ENCODE measurements at regions not wholly inside any gene's neighbourhood (a gene's known extent, or its start where the extent isn't known, plus 50 kb on each side); places are given as distances from the start of the nearest gene placed in this dataset.

DNA sequence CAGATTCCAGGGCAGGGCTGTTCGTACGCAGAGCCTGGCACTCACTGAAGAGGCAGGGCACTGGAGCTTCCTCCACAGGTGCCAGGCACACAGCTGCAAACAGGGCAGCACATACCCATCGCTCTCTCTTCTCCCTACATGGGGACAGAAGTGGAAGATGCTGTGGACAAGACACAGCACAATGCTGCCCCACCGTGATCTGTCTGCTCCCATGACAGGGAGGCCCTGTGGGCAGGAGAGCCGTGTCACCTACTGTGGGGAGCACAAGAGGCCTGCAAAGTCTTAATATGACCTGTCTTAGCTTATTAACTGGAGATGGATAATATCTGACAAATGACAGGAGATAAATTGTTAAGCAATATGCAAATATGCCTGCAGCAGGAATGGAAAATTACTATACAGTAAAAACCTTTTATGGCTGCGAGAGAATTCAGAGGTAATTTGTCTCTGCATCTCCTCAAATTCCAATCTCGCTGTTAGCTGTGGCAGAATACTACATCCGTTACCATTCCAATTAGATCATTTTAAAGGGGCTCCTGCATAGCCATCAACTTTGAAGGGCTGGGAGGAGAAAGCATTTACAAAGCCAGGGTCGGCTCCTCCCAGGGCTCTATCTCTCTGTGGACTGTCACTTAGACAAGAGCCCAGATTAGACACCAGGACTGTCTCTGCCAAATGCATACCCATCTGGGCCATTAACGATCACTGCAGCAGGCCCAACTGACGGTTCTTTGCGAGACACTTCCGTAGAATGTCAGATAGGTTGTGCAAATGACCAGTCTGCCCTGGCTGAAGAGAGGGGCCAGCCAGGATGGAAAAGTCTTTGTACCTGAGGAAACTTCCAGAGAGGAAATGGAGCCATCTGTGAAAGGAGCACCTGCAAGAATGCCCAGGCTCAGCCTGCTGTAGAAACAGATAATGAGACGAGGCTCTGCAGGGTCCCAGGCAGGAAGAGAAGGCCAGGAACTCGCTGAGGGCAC, 90.7 kb upstream of the FSTL4 start:
- TF ChIP-seq, protein P1, sequence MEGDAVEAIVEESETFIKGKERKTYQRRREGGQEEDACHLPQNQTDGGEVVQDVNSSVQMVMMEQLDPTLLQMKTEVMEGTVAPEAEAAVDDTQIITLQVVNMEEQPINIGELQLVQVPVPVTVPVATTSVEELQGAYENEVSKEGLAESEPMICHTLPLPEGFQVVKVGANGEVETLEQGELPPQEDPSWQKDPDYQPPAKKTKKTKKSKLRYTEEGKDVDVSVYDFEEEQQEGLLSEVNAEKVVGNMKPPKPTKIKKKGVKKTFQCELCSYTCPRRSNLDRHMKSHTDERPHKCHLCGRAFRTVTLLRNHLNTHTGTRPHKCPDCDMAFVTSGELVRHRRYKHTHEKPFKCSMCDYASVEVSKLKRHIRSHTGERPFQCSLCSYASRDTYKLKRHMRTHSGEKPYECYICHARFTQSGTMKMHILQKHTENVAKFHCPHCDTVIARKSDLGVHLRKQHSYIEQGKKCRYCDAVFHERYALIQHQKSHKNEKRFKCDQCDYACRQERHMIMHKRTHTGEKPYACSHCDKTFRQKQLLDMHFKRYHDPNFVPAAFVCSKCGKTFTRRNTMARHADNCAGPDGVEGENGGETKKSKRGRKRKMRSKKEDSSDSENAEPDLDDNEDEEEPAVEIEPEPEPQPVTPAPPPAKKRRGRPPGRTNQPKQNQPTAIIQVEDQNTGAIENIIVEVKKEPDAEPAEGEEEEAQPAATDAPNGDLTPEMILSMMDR (IDR thresholded peaks at IDR 0.05): no peak
- TF ChIP-seq EP300 (IDR thresholded peaks at IDR 0.05): no peak
- TF ChIP-seq POLR2A (IDR thresholded peaks at IDR 0.05; ENCODE audit: low read depth): no peak
- no peak for TF ChIP-seq POLR2AphosphoS5 (IDR thresholded peaks at IDR 0.05)
